T follicular helper cell (primary cell): ENCODE measurements at regions not wholly inside any gene's neighbourhood (a gene's known extent, or its start where the extent isn't known, plus 50 kb on each side); places are given as distances from the start of the nearest gene placed in this dataset.
"Not testable (repeated sequence)": the region's sequence is repeated elsewhere in the genome, so short reads cannot be mapped to it uniquely, and the experiment has no call there.

Experiments
- DNase-seq: peaks from one replicate; pipeline ENCODE4 v3.0.0-alpha.2; 2020; ENCODE audit warnings: low read depth

- DNase-seq = no peak
Measured at GRCh38 chr6:140388192-140388802, 1013.8 kb upstream of the CITED2 start.

- DNase-seq = no peak
Measured at GRCh38 chr6:140385679-140386078, 1011.2 kb upstream of the CITED2 start.

- DNase-seq = no peak
Measured at GRCh38 chr6:140382355-140382754, 1007.9 kb upstream of the CITED2 start.

- no peak for DNase-seq
Measured at GRCh38 chr6:140380427-140381218, 1006.2 kb upstream of the CITED2 start.

DNA sequence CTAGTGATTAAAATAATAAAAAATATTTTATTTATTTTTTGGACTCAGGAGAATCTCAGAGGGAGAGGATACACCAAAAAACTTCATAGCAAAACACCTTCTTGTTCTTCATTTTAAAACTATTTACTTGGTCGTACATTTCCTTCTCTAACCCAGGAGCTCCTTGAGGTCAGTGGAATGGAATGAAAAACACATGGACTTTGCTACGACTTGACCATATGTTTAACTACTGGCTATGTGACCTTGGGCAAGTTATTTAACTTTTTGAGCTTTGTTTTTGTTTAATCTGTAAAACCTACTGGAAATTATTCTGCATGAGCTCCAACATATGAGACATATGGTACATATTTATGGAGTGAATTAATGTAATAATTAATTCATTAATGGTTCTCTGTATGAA is 1005.5 kb upstream of the CITED2 start:
- no peak for DNase-seq

- no peak for DNase-seq
Measured at GRCh38 chr6:140376209-140376608, 1001.8 kb upstream of the CITED2 start.

- not testable (repeated sequence) for DNase-seq
Measured at GRCh38 chr6:140373728-140374127, 999.3 kb upstream of the CITED2 start.

- DNase-seq = no peak
Measured at GRCh38 chr6:140372064-140372463, 997.6 kb upstream of the CITED2 start.

DNA sequence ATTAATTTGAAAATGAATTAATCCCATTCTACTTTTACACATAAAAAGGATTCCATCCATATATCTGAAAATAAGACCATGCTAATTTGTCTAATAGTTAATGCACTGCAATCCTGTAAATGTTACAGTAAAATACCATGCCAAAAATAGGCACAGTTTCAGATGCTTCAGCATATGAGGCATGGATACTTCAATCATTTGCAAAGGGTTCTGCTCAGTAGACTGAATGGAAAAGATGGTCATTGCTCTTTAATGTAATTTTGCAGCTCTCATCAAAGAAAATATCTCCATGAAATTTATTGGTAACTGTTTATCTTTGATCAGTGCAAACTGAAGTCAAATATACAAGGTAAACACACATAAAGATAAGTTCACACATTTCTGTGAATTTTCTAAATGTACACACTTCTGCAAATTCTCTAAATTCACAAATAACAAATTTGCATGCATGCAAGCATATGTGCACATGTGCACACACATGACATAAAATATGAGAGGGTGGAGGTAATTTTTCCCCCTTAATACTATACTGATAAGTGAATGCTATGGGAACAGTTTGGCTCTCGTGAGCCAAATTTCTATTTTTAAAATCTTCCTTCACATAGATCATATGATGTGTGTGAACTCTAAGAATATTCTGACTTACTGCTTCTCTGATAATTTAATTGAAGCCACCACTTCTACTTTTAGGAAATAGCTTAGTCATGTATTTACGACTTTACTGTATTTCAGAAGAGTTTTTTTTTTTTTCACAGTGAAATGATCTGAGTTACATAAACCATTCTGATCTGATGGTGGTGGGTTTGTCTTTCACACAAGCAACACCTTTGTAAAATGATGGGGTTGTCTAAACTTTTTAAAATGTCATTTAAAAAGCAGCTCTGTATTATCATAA is 996.8 kb upstream of the CITED2 start:
- DNase-seq = no peak

GRCh38 chr6:140370441-140370840 is 996.0 kb upstream of the CITED2 start:
- DNase-seq = no peak

GRCh38 chr6:140366991-140367390 is 992.5 kb upstream of the CITED2 start:
- DNase-seq = no peak

DNA sequence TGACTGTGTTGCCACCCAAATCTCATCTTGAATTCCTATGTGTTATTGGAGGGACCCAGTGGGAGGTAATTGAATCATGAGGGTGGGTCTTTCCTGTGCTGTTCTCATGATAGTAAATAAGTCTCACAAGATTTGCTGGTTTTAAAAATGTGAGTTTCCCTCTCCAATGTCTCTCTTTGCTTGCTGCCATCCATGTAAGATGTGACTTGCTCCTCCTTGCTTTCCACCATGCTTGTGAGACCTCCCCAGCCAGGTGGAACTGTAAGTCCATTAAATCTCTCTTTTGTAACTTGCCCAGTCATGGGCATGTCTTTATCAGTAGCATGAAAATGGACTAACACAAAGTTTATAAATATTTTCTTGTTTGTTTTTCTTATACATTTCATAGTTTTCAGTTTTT is 990.5 kb upstream of the CITED2 start:
- DNase-seq = no peak

DNA sequence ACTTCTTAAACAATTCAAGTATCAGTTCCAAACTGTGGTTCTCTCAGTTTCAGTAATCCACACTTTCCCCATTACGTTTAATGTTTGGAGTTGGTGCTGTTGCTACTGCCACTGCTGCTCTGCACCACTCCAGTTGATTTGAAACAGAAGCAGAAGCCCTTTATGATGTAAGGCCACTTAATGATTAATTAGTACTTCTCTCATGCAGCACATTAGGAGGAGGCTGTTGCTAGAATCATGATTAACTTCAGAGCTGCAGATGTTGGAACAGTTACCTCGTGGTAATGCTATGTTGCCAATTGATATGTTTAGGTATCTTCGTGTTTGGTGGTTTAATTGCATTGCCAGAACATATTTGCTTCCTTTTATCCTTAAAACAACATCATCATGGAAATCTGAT is 986.2 kb upstream of the CITED2 start:
- no peak for DNase-seq

DNA sequence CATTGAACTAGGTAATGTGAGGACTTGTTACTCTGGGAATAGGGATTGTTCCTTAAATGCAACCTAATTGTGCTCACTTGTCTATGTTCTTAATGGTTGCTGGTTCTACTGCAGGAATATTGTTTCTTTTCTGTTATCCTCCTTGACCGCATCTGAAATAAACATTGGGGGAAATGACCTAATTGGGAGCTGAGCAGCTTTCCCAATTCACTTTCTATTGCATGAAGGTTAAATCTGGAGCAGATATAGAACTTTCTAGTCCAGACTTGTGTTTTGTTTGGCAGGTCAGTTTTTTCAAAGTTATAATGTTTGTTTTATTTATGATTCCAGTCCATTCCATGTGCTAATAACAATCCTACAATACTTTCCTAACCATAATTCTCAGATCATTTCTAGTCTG is 981.0 kb upstream of the CITED2 start:
- DNase-seq = no peak

DNA sequence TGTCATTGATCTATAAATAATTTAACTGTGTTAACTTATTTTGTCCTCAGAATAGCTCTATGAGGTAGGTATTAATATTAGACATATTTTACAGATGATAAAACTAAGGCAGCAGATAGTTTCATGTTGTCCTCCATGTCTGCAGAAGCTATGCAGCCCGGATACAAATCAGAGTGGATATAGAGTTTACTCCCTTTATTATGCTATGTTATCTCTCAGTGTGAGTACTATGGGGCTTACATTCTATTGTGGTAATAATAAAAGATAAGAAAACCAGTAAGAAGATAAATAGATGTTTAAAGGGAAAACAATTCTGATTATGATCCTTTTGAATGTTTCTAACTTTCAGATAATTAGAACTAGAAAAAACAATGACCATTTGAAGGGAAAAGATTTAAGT is 979.8 kb upstream of the CITED2 start:
- DNase-seq = no peak

GRCh38 chr6:140353536-140353935 is 979.1 kb upstream of the CITED2 start:
- no peak for DNase-seq

DNA sequence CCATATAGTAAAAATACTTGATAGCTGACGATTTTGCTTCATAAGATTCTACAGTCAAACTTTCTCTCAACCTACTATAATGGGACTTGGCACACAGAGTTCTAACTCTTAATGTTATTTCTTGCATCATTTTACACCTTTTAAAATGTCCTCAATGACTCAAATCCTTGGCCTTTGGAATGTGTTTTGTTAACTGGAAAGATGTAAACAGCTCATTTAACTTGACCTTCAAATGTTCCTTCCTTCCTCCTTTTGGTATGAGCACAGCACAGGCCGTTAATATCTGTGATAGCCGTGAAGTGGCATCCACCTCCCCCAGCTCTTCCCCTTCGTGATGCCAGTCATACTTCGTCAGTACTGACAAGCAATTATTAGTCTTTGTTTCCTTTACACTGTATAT is 972.0 kb upstream of the CITED2 start:
- DNase-seq = no peak

- DNase-seq = no peak
Measured at GRCh38 chr6:140345935-140346334, 971.5 kb upstream of the CITED2 start.

- no peak for DNase-seq
Measured at GRCh38 chr6:140344142-140344913, 969.9 kb upstream of the CITED2 start.

GRCh38 chr6:140343128-140343527 is 968.7 kb upstream of the CITED2 start:
- no peak for DNase-seq

DNA sequence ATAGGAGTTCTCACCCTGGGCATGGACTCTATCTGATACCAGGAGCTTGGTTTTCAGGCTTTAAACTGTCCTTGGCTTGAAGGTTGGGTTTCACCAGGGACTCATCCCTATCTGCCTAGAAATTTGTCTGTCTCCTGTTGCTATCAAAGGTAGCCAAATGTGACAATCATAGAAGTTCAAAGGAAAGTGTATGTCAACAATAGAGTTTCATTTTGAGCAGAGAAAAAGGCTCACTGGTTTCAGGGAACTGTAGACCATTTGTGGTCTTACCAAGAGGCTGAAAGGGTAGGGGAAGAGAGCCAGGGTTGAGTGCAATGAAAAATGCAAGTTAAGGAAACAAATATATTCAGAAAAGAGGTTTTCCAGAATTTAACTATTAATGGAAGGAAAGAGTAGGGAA is 966.8 kb upstream of the CITED2 start:
- no peak for DNase-seq

DNA sequence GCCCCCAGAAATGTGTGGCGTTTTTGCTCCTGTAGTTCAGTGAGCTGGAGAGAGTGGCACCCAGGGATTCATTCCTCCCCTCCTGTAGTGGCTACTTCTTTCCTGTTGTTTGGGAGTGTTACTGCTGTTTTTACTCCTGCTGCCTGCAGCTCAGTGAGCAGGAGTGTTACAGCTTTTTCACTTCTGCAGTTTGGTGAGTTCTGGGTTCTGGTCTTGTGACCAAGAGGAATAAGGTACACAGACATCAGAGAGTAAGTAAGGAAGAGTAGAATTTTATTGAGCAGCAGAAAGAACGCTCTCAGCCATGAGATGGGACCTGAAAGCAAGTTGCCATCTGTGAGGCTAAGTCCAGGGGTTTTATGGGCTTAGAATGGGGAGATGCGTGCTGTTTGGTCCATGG is 966.3 kb upstream of the CITED2 start:
- no peak for DNase-seq
